ENCODE measurements at regions not wholly inside any gene's neighbourhood (a gene's known extent, or its start where the extent isn't known, plus 50 kb on each side); places are given as distances from the start of the nearest gene placed in this dataset.

DNA sequence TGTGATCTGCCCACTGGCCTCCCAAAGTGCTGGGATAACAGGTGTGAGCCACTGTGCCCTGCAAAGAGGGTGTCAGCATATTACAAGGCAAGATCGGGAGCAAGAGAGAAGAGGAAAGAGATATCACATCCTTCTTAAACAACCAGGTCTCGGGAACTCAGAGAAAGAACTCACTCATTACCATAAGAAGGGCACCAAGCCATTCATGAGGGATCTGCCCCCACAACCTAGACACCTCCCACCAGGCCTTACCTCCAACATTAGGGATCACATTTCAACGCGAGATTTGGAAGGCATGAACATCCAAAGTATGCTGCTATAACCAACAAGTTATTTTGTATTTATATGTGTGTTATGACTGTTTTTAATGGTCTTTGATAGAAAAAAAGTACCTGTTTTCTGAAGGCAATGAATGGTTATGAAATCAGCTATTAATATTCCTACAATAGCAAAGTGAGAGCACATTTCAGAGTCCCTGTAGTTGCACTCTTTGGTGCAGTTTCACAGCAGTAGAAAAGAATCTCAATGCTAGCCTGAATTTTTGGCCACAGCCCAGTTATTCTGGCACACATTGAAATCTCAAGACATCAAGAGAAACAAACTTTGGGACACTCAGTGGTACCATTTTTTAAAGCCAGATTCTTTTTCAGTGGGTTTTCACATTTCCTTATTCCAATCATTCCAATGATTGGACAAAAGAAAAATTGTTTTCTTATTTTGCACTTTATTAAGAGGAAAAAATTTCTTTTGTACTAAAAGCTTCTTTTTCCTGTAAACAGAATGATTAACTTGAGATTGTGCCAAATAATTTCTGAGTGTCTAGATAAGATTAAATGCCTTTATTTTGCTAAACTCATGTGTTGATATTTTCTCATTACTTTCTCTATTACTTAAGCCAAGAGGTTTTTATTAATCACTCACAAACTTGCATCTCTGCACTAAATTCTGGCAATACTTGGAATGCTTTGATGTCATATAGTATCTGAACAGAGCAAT lies 582.6 kb upstream of the ATP2B1 start:
- TF ChIP-seq GATA2 (IDR thresholded peaks at IDR 0.05; ENCODE audit: low read depth, low read length) (no peak), GATA3 (IDR thresholded peaks at IDR 0.05; ENCODE audit: low read depth, low read length) (no peak)

Data from SH-SY5Y (cell line).